Tibial nerve (tissue), 4 donors: ENCODE measurements at regions not wholly inside any gene's neighbourhood (a gene's known extent, or its start where the extent isn't known, plus 50 kb on each side); places are given as distances from the start of the nearest gene placed in this dataset.

ENCODE experiments used
- EP300 ChIP-seq, 2 donors: sonication (generic); formaldehyde crosslinking; IDR thresholded peaks; one replicate each; pipeline ENCODE4 v1.6.1; 2017; ENCODE audit warnings: antibody characterized with exemption in 2 of 2, mild to moderate bottlenecking in 1 of 2
- TF ChIP-seq, protein P1 (sequence below), 5 experiments: fragments of 200-600 bp in 3 of 5; fragments of 450-650 bp in 2 of 5; sonication (generic) in 3 of 5; IDR thresholded peaks; one replicate each; pipeline ENCODE4 v1.5.1; 2016 to 2019; ENCODE audit warnings: antibody characterized with exemption in 5 of 5, mild to moderate bottlenecking in 3 of 5, moderate library complexity in 2 of 5

DNA sequence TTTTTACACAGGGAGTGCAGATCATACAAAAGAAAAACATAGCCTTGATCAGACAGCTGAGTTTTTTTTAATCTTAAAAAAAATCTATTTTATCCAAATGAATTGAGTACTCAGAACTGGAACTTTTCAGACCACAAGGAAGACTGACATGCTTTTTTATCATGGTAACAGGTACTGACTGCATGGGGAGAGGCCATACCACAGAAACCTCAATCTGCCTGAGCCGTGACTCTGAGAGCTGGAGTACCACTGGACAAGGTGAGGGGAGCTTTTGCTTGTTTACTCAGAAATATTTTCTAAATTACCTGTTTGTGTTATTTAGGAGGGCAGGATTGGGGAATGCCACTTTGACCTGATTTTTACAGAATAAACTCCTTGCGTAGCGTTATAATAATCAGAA, 143.9 kb downstream of the ALX1 start:
- no peak for TF ChIP-seq EP300 (IDR thresholded peaks at IDR 0.05)
- TF ChIP-seq, protein P1, sequence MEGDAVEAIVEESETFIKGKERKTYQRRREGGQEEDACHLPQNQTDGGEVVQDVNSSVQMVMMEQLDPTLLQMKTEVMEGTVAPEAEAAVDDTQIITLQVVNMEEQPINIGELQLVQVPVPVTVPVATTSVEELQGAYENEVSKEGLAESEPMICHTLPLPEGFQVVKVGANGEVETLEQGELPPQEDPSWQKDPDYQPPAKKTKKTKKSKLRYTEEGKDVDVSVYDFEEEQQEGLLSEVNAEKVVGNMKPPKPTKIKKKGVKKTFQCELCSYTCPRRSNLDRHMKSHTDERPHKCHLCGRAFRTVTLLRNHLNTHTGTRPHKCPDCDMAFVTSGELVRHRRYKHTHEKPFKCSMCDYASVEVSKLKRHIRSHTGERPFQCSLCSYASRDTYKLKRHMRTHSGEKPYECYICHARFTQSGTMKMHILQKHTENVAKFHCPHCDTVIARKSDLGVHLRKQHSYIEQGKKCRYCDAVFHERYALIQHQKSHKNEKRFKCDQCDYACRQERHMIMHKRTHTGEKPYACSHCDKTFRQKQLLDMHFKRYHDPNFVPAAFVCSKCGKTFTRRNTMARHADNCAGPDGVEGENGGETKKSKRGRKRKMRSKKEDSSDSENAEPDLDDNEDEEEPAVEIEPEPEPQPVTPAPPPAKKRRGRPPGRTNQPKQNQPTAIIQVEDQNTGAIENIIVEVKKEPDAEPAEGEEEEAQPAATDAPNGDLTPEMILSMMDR (IDR thresholded peaks at IDR 0.05) = no peak
